Left kidney (tissue), 1 donor: ENCODE measurements at regions not wholly inside any gene's neighbourhood (a gene's known extent, or its start where the extent isn't known, plus 50 kb on each side); places are given as distances from the start of the nearest gene placed in this dataset.
"Not testable (repeated sequence)": the region's sequence is repeated elsewhere in the genome, so short reads cannot be mapped to it uniquely, and the experiment has no call there.

ENCODE experiments used
- DNase-seq: peaks from one replicate; pipeline ENCODE4 v3.0.0-alpha.2; 2013

GRCh38 chr1:165965857-165966256 lies 138.4 kb downstream of the UCK2 start:
- DNase-seq = no peak

- DNase-seq = not testable (repeated sequence)
Observed at GRCh38 chr1:165969366-165969765, 142.0 kb downstream of the UCK2 start.

- DNase-seq = no peak
Observed at GRCh38 chr1:165974598-165975131, 147.3 kb downstream of the UCK2 start.

GRCh38 chr1:165988275-165988674 lies 160.9 kb downstream of the UCK2 start:
- DNase-seq = no peak

GRCh38 chr1:165988817-165989216 lies 161.4 kb downstream of the UCK2 start:
- no peak for DNase-seq

GRCh38 chr1:165992533-165992932 lies 165.1 kb downstream of the UCK2 start:
- DNase-seq = peak; percentile 32

- DNase-seq = no peak
Observed at GRCh38 chr1:165994107-165994506, 166.7 kb downstream of the UCK2 start.

- peak; percentile 14 for DNase-seq
Observed at GRCh38 chr1:165999826-166000225, 167.0 kb downstream of the FAM78B start.

GRCh38 chr1:166007176-166007575 lies 159.6 kb downstream of the FAM78B start:
- DNase-seq = no peak

GRCh38 chr1:166013232-166013631 lies 153.6 kb downstream of the FAM78B start:
- DNase-seq = no peak

- no peak for DNase-seq
Observed at GRCh38 chr1:166017395-166017794, 149.4 kb downstream of the FAM78B start.
